H9 (cell line): ENCODE measurements at regions not wholly inside any gene's neighbourhood (a gene's known extent, or its start where the extent isn't known, plus 50 kb on each side); places are given as distances from the start of the nearest gene placed in this dataset.

Experiments
- DNase-seq: peaks from one replicate; pipeline ENCODE4 v3.0.0-alpha.2; 2017
- H2AFZ ChIP-seq: one replicate; pipeline ENCODE4 v1.6.1; 2013; ENCODE audit warnings: mild to moderate bottlenecking, low read length, control low read depth, moderate library complexity
- H2AK5ac ChIP-seq: 2 replicates; pipeline ENCODE4 v1.6.1; 2013; ENCODE audit warnings: low read length, control low read depth, mixed read lengths; ENCODE audit not compliant: insufficient read length
- H2BK120ac ChIP-seq: one replicate; pipeline ENCODE4 v1.6.1; 2013; ENCODE audit warnings: low read depth, mild to moderate bottlenecking, low read length, control low read depth, inconsistent platforms; ENCODE audit not compliant: poor library complexity, severe bottlenecking
- H2BK12ac ChIP-seq: 2 replicates; pipeline ENCODE4 v1.6.1; 2013; ENCODE audit warnings: low read length, control low read depth, mixed read lengths, low read depth; ENCODE audit not compliant: insufficient read length
- H2BK15ac ChIP-seq: 2 replicates; pipeline ENCODE4 v1.6.1; 2013; ENCODE audit warnings: low read depth, low read length, control low read depth
- H2BK20ac ChIP-seq: one replicate; pipeline ENCODE4 v1.6.1; 2013; ENCODE audit warnings: low read depth, mild to moderate bottlenecking, low read length, control low read depth, inconsistent platforms; ENCODE audit not compliant: poor library complexity, severe bottlenecking
- H2BK5ac ChIP-seq: 2 replicates; pipeline ENCODE4 v1.6.1; 2013; ENCODE audit warnings: low read length, control low read depth, mixed read lengths; ENCODE audit not compliant: insufficient read length
- H3K14ac ChIP-seq: 2 replicates; pipeline ENCODE4 v1.6.1; 2013; ENCODE audit warnings: low read length, control low read depth; ENCODE audit not compliant: insufficient read depth
- H3K18ac ChIP-seq: 2 replicates; pipeline ENCODE4 v1.6.1; 2013; ENCODE audit warnings: low read depth, mild to moderate bottlenecking, mixed read lengths, low read length, control low read depth; ENCODE audit not compliant: insufficient read length
- H3K23ac ChIP-seq: 2 replicates; pipeline ENCODE4 v1.6.1; 2013; ENCODE audit warnings: low read length, control low read depth, mixed read lengths, low read depth; ENCODE audit not compliant: insufficient read length
- H3K23me2 ChIP-seq: 2 replicates; pipeline ENCODE4 v1.6.1; 2013; ENCODE audit warnings: low read depth, mild to moderate bottlenecking, mixed read lengths, low read length, control low read depth; ENCODE audit not compliant: insufficient read length, poor library complexity, severe bottlenecking
- H3K27ac ChIP-seq: 2 replicates; pipeline ENCODE4 v1.5.1; 2013; ENCODE audit warnings: low read length, control low read depth, mixed read lengths, low read depth; ENCODE audit not compliant: insufficient read length
- H3K27me3 ChIP-seq: 2 replicates; pipeline ENCODE4 v1.6.1; 2013; ENCODE audit warnings: low read length, control low read depth, inconsistent platforms; ENCODE audit not compliant: insufficient read depth
- H3K4ac ChIP-seq: 2 replicates; pipeline ENCODE4 v1.6.1; 2013; ENCODE audit warnings: low read depth, mild to moderate bottlenecking, control low read depth, inconsistent platforms, low read length, moderate library complexity
- H3K4me1 ChIP-seq: 2 replicates; pipeline ENCODE4 v1.6.1; 2013; ENCODE audit warnings: low read length, control low read depth, inconsistent platforms; ENCODE audit not compliant: insufficient read depth
- H3K4me2 ChIP-seq: 2 replicates; pipeline ENCODE4 v1.6.1; 2013; ENCODE audit warnings: low read length, control low read depth, mixed read lengths; ENCODE audit not compliant: insufficient read length, insufficient read depth
- H3K56ac ChIP-seq: 2 replicates; pipeline ENCODE4 v1.6.1; 2013; ENCODE audit warnings: low read depth, mild to moderate bottlenecking, mixed read lengths, low read length, control low read depth; ENCODE audit not compliant: insufficient read length
- H3K79me1 ChIP-seq: 2 replicates; pipeline ENCODE4 v1.6.1; 2013; ENCODE audit warnings: low read depth, mild to moderate bottlenecking, moderate library complexity, low read length, control low read depth, inconsistent platforms; ENCODE audit not compliant: insufficient read depth, poor library complexity, severe bottlenecking
- H3K79me2 ChIP-seq: 2 replicates; pipeline ENCODE4 v1.6.1; 2013; ENCODE audit warnings: low read length, control low read depth, inconsistent platforms; ENCODE audit not compliant: insufficient read depth
- H3K9ac ChIP-seq: 2 replicates; pipeline ENCODE4 v1.6.1; 2013; ENCODE audit warnings: low read length, control low read depth, mixed read lengths; ENCODE audit not compliant: insufficient read length; ENCODE audit errors: extremely low read depth
- H3K9me3 ChIP-seq: one replicate; pipeline ENCODE4 v1.6.1; 2013; ENCODE audit warnings: low read depth, low read length, inconsistent platforms; ENCODE audit not compliant: control insufficient read depth
- H3T11ph ChIP-seq: one replicate; pipeline ENCODE4 v1.6.1; 2013; ENCODE audit warnings: mild to moderate bottlenecking, low read length, control low read depth, inconsistent platforms
- H4K20me1 ChIP-seq: one replicate; pipeline ENCODE4 v1.6.1; 2013; ENCODE audit not compliant: control insufficient read depth, insufficient read length, insufficient read depth
- H4K5ac ChIP-seq: 2 replicates; pipeline ENCODE4 v1.6.1; 2013; ENCODE audit warnings: low read depth, mild to moderate bottlenecking, mixed read lengths, low read length, control low read depth; ENCODE audit not compliant: insufficient read length
- H4K8ac ChIP-seq: replicated peaks from 2 replicates; pipeline ENCODE4 v1.6.1; 2013; ENCODE audit warnings: low read length, control low read depth, mixed read lengths, low read depth; ENCODE audit not compliant: insufficient read length
- H4K91ac ChIP-seq: 2 replicates; pipeline ENCODE4 v1.6.1; 2013; ENCODE audit warnings: low read depth, mild to moderate bottlenecking, moderate library complexity, mixed read lengths, low read length, control low read depth; ENCODE audit not compliant: insufficient read length
- H3K27ac Mint-ChIP-seq, 3 experiments: 2 replicates in 2 of 3; 3 replicates in 1 of 3; pipeline ENCODE4 v1.8.0; 2020 to 2021; ENCODE audit warnings: mixed read lengths in 3 of 3, mild to moderate bottlenecking in 1 of 3, moderate library complexity in 1 of 3
- H3K27me3 Mint-ChIP-seq: 2 replicates; pipeline ENCODE4 v1.8.0; 2021; ENCODE audit warnings: low read depth, mild to moderate bottlenecking, moderate library complexity, mixed read lengths
- H3K36me3 Mint-ChIP-seq, 3 experiments: 2 replicates in 2 of 3; 3 replicates in 1 of 3; pipeline ENCODE4 v1.8.0; 2020 to 2021; ENCODE audit warnings: low read depth in 3 of 3, mixed read lengths in 3 of 3; ENCODE audit not compliant: insufficient read depth in 1 of 3
- H3K4me1 Mint-ChIP-seq, 2 experiments: 2 replicates each; pipeline ENCODE4 v1.8.0; 2020; ENCODE audit warnings: mixed read lengths in 2 of 2
- H3K4me3 Mint-ChIP-seq, 2 experiments: 2 replicates in 1 of 2; 3 replicates in 1 of 2; pipeline ENCODE4 v1.8.0; 2020 to 2021; ENCODE audit warnings: mild to moderate bottlenecking in 2 of 2, mixed read lengths in 2 of 2, moderate library complexity in 1 of 2
- H3K9me3 Mint-ChIP-seq, 2 experiments: 2 replicates in 1 of 2; 3 replicates in 1 of 2; pipeline ENCODE4 v1.8.0; 2020; ENCODE audit warnings: mild to moderate bottlenecking in 2 of 2, mixed read lengths in 2 of 2, moderate library complexity in 1 of 2
- WGBS: extraction: QIAGEN DNeasy Blood & Tissue Kit; methylation state at CpG from one replicate; pipeline ENCODE4 v1.1.7; 2013; ENCODE audit warnings: missing lambda C conversion rate, low lambda C conversion rate, mixed read lengths; ENCODE audit not compliant: insufficient read length; ENCODE audit errors: extremely low coverage; 5-methylcytosine and 5-hydroxymethylcytosine counted together
- TF ChIP-seq, protein P1 (sequence below): fragments of 200-600 bp; sonication (generic); conservative IDR thresholded peaks from 3 replicates; pipeline ENCODE4 v1.8.0; 2021; ENCODE audit warnings: antibody characterized with exemption, mild to moderate bottlenecking

DNA sequence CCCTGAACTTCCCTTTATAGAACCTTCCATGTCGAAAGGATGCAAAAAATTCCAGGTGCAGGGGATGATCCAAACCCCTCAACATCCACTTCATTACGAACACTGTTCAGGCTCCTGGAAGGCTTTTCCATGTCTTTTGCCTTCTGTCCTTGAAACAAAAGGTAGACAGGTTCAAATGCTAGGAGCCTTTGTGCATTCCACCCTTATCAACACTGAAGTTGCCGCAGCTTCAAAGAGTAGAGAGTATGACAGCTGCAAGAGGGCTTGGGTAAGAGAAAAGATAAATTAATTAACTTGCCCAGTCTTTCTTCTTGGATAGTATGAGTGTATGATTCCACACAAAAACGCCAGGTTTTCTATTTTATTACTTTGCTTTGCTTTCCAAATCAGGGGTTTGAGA, 269.1 kb upstream of the MSX2 start:
- H2BK5ac ChIP-seq: no peak overlapping the region
- H4K20me1 ChIP-seq: no peaks in the 10 kb centered on the region
- H2AFZ ChIP-seq: no peak overlapping the region
- H3K14ac ChIP-seq: no peak overlapping the region
- no peaks in the 10 kb centered on the region for H3K9me3 ChIP-seq
- no peak overlapping the region for H3T11ph ChIP-seq
- no peak overlapping the region for H4K8ac ChIP-seq
- H2BK120ac ChIP-seq: no peak overlapping the region
- no peaks in the 10 kb centered on the region for H3K27me3 ChIP-seq
- no peak for DNase-seq
- H3K18ac ChIP-seq: no peak overlapping the region
- Mint-ChIP-seq H3K27me3 (peaks cover 3% of the 10 kb centered on the region; the same call in 1 of the 2 replicates), H3K36me3 (no peaks in the 10 kb centered on the region; a peak in 1 of 7 replicates), H3K9me3 (peaks cover 0 to 2% of the 10 kb centered on the region in 2 experiments; a peak in 1 of 5 replicates), H3K4me1 (peaks cover 4 to 8% of the 10 kb centered on the region in 2 experiments), H3K4me3 (no peak overlapping the region), H3K27ac (no peak overlapping the region)
- no peaks in the 10 kb centered on the region for H3K4me1 ChIP-seq
- H3K79me1 ChIP-seq: no peaks in the 10 kb centered on the region
- no peak overlapping the region for H3K23ac ChIP-seq
- H3K9ac ChIP-seq: no peak overlapping the region
- H2BK12ac ChIP-seq: no peak overlapping the region
- no peak overlapping the region for H2BK20ac ChIP-seq
- H4K5ac ChIP-seq: no peak overlapping the region
- H3K79me2 ChIP-seq: no peaks in the 10 kb centered on the region
- no peak overlapping the region for H2BK15ac ChIP-seq
- H4K91ac ChIP-seq: no peak overlapping the region
- no peak overlapping the region for H3K56ac ChIP-seq
- no peak overlapping the region for H3K4me2 ChIP-seq
- H3K23me2 ChIP-seq: no peaks in the 10 kb centered on the region
- H2AK5ac ChIP-seq: no peak overlapping the region
- TF ChIP-seq, protein P1, sequence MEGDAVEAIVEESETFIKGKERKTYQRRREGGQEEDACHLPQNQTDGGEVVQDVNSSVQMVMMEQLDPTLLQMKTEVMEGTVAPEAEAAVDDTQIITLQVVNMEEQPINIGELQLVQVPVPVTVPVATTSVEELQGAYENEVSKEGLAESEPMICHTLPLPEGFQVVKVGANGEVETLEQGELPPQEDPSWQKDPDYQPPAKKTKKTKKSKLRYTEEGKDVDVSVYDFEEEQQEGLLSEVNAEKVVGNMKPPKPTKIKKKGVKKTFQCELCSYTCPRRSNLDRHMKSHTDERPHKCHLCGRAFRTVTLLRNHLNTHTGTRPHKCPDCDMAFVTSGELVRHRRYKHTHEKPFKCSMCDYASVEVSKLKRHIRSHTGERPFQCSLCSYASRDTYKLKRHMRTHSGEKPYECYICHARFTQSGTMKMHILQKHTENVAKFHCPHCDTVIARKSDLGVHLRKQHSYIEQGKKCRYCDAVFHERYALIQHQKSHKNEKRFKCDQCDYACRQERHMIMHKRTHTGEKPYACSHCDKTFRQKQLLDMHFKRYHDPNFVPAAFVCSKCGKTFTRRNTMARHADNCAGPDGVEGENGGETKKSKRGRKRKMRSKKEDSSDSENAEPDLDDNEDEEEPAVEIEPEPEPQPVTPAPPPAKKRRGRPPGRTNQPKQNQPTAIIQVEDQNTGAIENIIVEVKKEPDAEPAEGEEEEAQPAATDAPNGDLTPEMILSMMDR: no peak
- no CpG with 5 or more reads among the region's 4 CpGs for whole genome bisulfite sequencing
- H3K4ac ChIP-seq: no peak overlapping the region
- no peak overlapping the region for H3K27ac ChIP-seq
